GM23248 (cell line): ENCODE measurements at regions not wholly inside any gene's neighbourhood (a gene's known extent, or its start where the extent isn't known, plus 50 kb on each side); places are given as distances from the start of the nearest gene placed in this dataset.

Source experiments
- EZH2 ChIP-seq: fragments of 200-600 bp; sonication (generic); IDR thresholded peaks from 2 replicates; pipeline ENCODE4 v1.6.1; 2018; ENCODE audit warnings: antibody characterized with exemption, mild to moderate bottlenecking; ENCODE audit not compliant: insufficient read depth, poor library complexity, severe bottlenecking
- EZH2phosphoT487 ChIP-seq: fragments of 200-600 bp; sonication (generic); IDR thresholded peaks from 2 replicates; pipeline ENCODE4 v1.6.1; 2018; ENCODE audit warnings: antibody characterized with exemption, moderate library complexity, mild to moderate bottlenecking, low read depth; ENCODE audit not compliant: insufficient read depth

GRCh38 chr6:50361641-50362331, 312.1 kb upstream of the DEFB112 start:
- TF ChIP-seq EZH2, result no peak
- TF ChIP-seq EZH2phosphoT487, result no peak
